ENCODE measurements at regions not wholly inside any gene's neighbourhood (a gene's known extent, or its start where the extent isn't known, plus 50 kb on each side); places are given as distances from the start of the nearest gene placed in this dataset.

- DNase-seq: no peak
- no peak for TF ChIP-seq CTCF (conservative IDR thresholded peaks at IDR 0.05)
- H3K27me3 Mint-ChIP-seq (ENCODE audit: low read depth): no peaks in the 10 kb centered on the region
These were observed 77.0 kb upstream of the MAP3K7 start for GRCh38 chr6:90663873-90664272.

More at GRCh38 chr6:90663873-90664272, 77.0 kb upstream of the MAP3K7 start:
- Histone ChIP-seq H4K20me1 (ENCODE audit: control insufficient read depth, insufficient read depth, insufficient read length) (no peaks in the 10 kb centered on the region), H3K27ac (ENCODE audit: insufficient read length, low read depth, low read length) (no peak overlapping the region), H3K18ac (ENCODE audit: insufficient read length, low read depth, low read length) (no peak overlapping the region), H2BK15ac (ENCODE audit: low read depth, low read length) (no peak overlapping the region), H3K79me1 (ENCODE audit: insufficient read depth, low read depth, low read length, poor library complexity, severe bottlenecking) (no peaks in the 10 kb centered on the region), H2BK120ac (ENCODE audit: low read depth, low read length, poor library complexity, severe bottlenecking) (no peak overlapping the region), H3K23ac (ENCODE audit: insufficient read length, low read depth, low read length) (no peak overlapping the region), H3K56ac (ENCODE audit: insufficient read length, low read depth, low read length) (no peak overlapping the region), H3T11ph (ENCODE audit: low read length) (no peak overlapping the region), H4K8ac (replicated peaks; ENCODE audit: insufficient read length, low read depth, low read length) (no peak overlapping the region), H3K79me2 (ENCODE audit: insufficient read depth, low read length) (no peaks in the 10 kb centered on the region), H3K9ac (ENCODE audit: extremely low read depth, insufficient read length, low read length) (no peak overlapping the region), H3K27me3 (ENCODE audit: insufficient read depth, low read length) (no peaks in the 10 kb centered on the region), H2BK12ac (ENCODE audit: insufficient read length, low read depth, low read length) (no peak overlapping the region), H3K4me1 (ENCODE audit: insufficient read depth, low read length) (no peaks in the 10 kb centered on the region; the same call in 1 of the 2 replicates), H2AK5ac (ENCODE audit: insufficient read length, low read length) (no peak overlapping the region), H4K5ac (ENCODE audit: insufficient read length, low read depth, low read length) (no peak overlapping the region), H3K14ac (ENCODE audit: insufficient read depth, low read length) (no peak overlapping the region), H3K4me2 (ENCODE audit: insufficient read depth, insufficient read length, low read length) (no peak overlapping the region), H2BK20ac (ENCODE audit: low read depth, low read length, poor library complexity, severe bottlenecking) (no peak overlapping the region), H2AFZ (ENCODE audit: low read length) (no peak overlapping the region), H3K23me2 (ENCODE audit: insufficient read length, low read depth, low read length, poor library complexity, severe bottlenecking) (no peaks in the 10 kb centered on the region), H3K9me3 (ENCODE audit: control insufficient read depth, low read depth, low read length) (peaks cover 8% of the 10 kb centered on the region), H4K91ac (ENCODE audit: insufficient read length, low read depth, low read length) (no peak overlapping the region), H2BK5ac (ENCODE audit: insufficient read length, low read length) (no peak overlapping the region), H3K4ac (ENCODE audit: low read depth, low read length) (no peak overlapping the region)
- Mint-ChIP-seq H3K4me3 (no peak overlapping the region), H3K27ac (no peak overlapping the region), H3K4me1 (peaks cover 0 to 8% of the 10 kb centered on the region in 2 experiments; a peak in 2 of 4 replicates), H3K36me3 (ENCODE audit: insufficient read depth in 1 of 3, low read depth in 3 of 3) (peaks cover 6 to 12% (median 8%) of the 10 kb centered on the region in 3 experiments; a peak in 6 of 7 replicates), H3K9me3 (peaks cover 6 to 10% of the 10 kb centered on the region in 2 experiments)
- no CpG with 5 or more reads among the region's 3 CpGs for WGBS (ENCODE audit: extremely low coverage, insufficient read length, low lambda C conversion rate)

Data from H9 (cell line).